ENCODE measurements at regions not wholly inside any gene's neighbourhood (a gene's known extent, or its start where the extent isn't known, plus 50 kb on each side); places are given as distances from the start of the nearest gene placed in this dataset.
"Not testable (repeated sequence)": the region's sequence is repeated elsewhere in the genome, so short reads cannot be mapped to it uniquely, and the experiment has no call there.

DNA sequence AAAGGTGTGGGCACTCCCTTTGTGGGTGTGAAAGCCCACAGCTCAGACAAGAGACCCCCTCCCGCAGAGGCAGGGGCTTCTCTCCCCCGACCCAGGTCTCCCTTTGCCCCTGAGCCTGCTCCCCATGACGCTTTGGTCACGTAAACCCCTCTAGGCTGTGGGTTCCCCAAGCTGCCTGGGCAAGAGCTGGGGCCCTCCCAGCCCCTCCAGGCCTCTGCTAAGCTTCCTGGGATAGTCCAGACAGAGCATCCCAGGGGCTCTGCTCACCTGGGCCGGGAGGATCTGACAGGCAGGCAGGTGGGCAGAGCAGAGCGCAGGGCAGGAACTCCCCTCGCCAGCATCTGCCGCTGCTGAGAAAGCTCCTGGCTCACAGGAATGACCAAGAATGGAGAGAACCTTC lies 177.3 kb downstream of the BANP start:
- TF ChIP-seq JUND (IDR thresholded peaks at IDR 0.05; ENCODE audit: low read depth): no peak
- in situ Hi-C loops (cut with HindIII; ENCODE audit: low pct_unique_long_range_greater_than_20kb, low sequenced_read_pairs): no loop called here

DNA sequence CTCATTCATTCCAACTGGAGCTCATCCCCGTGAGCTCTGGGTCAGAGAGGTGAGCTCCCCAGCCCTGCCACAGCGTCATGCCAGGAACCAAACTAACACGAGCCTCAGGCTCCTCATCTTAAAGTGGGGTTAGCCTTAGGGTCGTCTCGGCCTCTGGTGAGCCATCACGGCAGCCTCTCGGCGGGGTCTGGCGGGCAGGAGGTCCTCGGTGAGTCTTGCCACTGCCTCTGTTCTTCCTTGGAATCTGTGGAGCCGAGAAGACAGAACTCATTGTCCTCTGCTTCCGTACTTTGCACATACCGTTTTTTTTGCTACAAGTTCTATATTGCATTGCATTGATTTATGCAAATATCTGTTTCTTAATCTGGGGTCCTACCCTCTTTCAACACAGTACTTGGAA lies 177.9 kb downstream of the BANP start:
- in situ Hi-C loops (cut with HindIII; ENCODE audit: low pct_unique_long_range_greater_than_20kb, low sequenced_read_pairs); DNase-seq (ENCODE audit: low read depth in 1 of 2, low spot score in 1 of 2): not testable (repeated sequence)

More for the DNA sequence above, 177.3 kb downstream of the BANP start:
- no peak for DNase-seq (ENCODE audit: low read depth in 1 of 2, low spot score in 1 of 2)

DNA sequence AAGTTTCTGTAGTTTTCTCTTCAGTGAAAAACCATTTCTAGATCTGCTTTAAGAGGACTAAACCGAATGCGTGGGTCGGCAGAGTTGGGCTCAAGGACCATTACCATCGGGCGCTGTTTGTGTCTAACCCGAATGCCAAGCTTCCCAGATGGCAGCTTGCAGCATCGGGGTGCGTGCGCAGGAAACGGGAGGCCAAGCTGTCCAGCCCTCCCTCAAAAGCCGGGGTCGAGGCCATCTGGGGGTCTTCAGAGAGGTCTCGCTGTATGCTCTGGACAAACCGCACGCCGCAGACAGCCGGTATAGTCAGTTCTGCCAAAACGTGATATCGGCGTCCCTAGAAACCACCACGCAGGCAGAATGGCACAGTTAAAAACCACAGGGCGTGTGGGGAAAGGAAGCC lies 178.8 kb downstream of the BANP start:
- no peak for TF ChIP-seq JUND (IDR thresholded peaks at IDR 0.05; ENCODE audit: low read depth)
- in situ Hi-C loops (cut with HindIII; ENCODE audit: low pct_unique_long_range_greater_than_20kb, low sequenced_read_pairs): no loop called here
- no peak for DNase-seq (ENCODE audit: low read depth in 1 of 2, low spot score in 1 of 2)

DNA sequence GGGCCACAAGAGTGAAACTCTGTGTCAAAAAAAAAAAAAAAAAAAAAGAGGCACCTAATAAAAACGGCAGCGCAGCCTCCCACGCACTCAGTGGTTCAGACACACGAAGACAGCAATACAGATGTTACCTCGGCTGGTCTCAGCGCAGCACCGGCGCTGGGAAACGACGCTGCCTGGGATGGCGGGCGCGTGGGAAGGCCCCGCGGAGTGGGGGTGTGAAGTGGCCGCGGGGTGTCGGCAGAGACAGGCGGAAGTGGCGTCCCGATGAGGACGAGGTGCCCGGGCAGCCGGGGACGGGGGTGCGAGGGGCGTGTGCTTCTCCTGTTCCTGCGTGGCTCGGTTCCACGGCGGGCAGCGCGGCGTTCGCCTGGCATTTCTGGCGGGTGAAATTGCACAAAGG lies 179.4 kb downstream of the BANP start:
- in situ Hi-C loops (cut with HindIII; ENCODE audit: low pct_unique_long_range_greater_than_20kb, low sequenced_read_pairs): no loop called here
- TF ChIP-seq JUND (IDR thresholded peaks at IDR 0.05; ENCODE audit: low read depth): no peak
- no peak for DNase-seq (ENCODE audit: low read depth in 1 of 2, low spot score in 1 of 2)

DNA sequence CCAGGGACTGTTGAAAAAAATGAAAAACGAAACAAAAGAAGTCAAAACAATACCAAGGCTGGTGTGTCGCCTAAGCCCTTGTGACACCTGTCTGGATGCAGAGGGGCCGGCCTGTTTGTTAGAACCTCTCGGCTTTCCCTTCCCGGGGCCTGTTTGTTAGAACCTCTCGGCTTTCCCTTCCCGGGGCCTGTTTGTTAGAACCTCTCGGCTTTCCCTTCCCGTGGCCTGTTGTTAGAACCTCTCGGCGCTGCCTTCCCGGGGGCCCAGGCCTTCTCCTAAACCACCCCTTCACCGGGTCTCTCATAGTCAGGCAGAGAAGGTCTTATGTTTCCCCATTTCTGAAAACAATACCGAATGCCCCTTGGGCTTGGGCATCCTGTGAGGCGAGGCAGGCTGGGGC lies 180.0 kb downstream of the BANP start:
- no peak for TF ChIP-seq JUND (IDR thresholded peaks at IDR 0.05; ENCODE audit: low read depth)
- in situ Hi-C loops (cut with HindIII; ENCODE audit: low pct_unique_long_range_greater_than_20kb, low sequenced_read_pairs): no loop called here
- no peak for DNase-seq (ENCODE audit: low read depth in 1 of 2, low spot score in 1 of 2)

DNA sequence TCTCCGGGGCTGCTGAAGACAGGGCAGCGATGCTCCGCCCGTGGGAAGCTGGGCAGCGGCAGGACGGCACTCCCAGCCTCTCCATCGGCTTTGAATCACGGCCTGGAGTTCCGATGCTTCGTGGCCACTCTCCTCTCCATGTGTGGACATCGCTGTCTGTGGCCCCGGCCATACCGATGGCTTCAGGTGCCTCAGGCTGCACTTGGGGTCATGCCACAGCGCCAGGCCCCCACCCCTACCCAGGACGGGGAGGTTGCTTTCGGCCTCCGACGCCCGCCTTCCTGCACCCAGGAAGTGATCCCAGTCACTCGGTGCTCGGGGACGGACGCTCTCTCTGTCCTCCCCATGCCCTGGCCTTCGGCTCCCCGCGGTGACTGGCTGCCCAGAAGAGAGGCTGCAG lies 180.7 kb downstream of the BANP start:
- TF ChIP-seq JUND (IDR thresholded peaks at IDR 0.05; ENCODE audit: low read depth): no peak
- DNase-seq (ENCODE audit: low read depth in 1 of 2, low spot score in 1 of 2): no peak
- in situ Hi-C loops (cut with HindIII; ENCODE audit: low pct_unique_long_range_greater_than_20kb, low sequenced_read_pairs): no loop called here

DNA sequence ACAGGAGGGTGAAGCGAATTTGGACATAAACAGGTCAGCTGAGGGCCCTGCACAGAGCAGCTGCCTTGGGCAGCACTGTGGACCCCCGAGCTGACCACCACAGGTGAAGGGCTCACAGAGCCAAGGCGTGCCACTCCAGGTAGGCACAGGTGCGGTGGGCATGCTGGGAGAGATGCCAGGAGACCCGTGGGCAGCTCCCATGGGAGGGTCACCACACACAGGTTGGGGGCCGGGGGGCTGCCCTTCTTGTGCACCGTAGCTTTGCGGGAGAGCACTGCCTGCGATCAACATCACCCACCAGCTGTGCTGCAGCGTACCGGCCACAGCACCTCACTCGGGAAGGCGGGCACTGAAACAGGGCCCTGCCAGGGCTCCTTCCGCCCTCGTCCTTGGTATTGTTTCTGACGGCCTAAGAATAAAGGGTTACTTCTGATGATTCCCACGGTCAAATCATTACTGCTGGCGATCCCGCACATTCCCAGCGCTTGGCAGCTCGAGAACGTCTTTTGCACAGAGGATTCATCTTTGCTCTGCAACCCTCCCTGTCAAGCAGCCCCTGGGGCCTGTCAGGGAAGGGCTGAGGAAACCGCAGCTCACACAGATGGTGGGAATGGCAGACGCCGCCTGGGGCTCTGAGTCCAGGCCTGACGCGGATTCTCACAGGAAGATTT lies 181.7 kb downstream of the BANP start:
- no peak for DNase-seq (ENCODE audit: low read depth in 1 of 2, low spot score in 1 of 2)
- TF ChIP-seq JUND (IDR thresholded peaks at IDR 0.05; ENCODE audit: low read depth): no peak
- in situ Hi-C loops (cut with HindIII; ENCODE audit: low pct_unique_long_range_greater_than_20kb, low sequenced_read_pairs): no loop called here

DNA sequence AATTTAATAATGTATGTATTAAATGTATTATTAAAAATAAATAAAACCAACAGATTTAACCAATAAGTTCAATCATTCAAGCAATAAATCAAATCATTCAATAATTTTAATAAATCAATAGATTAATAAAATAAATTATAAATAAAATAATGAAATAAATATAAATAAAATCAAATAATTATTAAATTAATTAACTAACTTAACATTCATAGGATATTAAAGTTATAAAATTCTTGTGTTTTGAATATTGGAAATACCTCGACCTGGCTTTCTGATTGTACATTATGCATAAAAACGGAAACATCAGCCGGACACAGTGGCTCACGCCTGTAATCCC lies 182.2 kb downstream of the BANP start:
- no peak for DNase-seq (ENCODE audit: low read depth in 1 of 2, low spot score in 1 of 2)
- TF ChIP-seq JUND (IDR thresholded peaks at IDR 0.05; ENCODE audit: low read depth): no peak
- in situ Hi-C loops (cut with HindIII; ENCODE audit: low pct_unique_long_range_greater_than_20kb, low sequenced_read_pairs): no loop called here

DNA sequence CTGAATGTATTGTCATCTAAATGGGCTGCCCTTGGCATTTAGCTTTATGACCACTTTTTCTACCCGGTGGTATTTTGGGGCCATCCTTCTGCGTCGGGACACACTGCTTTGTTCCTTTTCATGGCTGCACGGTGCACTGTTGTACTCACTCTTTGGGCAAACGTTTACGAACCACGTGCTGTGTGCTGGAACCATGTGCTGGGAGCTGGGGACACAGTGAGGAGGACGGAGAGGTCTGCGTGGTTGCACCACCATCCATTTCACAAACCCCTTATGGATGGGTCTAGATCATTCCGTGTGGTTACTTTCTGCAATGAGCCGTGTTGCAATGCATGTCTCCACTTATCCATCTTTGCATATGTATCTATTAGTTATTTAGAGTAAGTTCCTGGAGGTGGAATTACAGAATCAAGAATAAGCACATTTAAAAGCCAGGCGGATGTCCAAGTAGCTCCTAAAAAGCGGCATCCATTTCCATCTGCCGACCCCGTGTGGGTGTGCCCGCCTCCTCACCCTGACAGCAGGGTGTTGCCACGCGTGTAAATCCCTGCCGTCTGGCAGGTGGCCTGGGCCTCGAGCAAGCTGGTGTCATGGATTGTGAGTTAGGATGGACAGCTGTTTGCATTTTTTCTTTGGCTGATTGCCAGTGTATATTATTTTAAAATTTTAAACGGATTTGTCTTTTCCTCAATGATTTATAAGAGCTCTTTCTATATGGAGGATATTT lies 183.1 kb downstream of the BANP start:
- DNase-seq (ENCODE audit: low read depth in 1 of 2, low spot score in 1 of 2); in situ Hi-C loops (cut with HindIII; ENCODE audit: low pct_unique_long_range_greater_than_20kb, low sequenced_read_pairs): not testable (repeated sequence)

DNA sequence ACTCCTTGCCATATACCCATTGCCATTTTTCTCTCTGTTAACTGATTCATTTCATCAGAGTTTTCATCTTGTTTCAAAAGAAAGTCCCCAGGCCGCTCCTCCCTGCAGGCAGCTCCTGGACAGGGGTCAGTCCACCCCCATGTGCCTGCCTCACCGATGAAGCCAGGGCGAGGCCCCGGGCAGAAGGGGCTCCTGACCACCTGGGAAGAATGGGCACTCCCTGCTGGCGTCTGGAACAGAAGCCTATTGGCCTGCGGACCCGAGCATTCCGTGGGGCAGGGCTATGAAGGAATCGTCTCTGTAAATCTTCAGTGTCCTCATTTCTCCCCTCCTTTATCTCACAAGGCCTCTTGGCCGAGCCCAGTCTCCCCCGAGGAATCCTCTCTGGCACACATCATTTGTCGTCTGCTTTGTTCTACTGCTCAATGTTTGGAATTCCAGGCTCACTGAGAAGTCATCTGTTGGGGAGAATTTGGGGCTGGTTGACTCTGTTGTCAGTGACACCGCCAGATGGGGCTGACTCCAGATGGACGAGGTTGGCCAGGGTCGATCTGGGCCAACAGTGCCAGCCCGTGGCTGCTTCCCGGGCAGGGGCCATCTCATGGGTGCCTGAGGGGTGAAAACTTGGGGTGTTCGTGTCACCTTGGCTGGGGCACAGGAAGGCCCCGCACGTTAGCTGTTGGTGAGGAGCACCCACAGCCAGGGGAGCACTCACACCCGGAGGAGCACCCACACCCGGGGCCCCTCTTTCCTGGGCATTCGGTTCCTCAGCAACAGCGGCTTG lies 183.9 kb downstream of the BANP start:
- in situ Hi-C loops (cut with HindIII; ENCODE audit: low pct_unique_long_range_greater_than_20kb, low sequenced_read_pairs): not testable (repeated sequence)

DNA sequence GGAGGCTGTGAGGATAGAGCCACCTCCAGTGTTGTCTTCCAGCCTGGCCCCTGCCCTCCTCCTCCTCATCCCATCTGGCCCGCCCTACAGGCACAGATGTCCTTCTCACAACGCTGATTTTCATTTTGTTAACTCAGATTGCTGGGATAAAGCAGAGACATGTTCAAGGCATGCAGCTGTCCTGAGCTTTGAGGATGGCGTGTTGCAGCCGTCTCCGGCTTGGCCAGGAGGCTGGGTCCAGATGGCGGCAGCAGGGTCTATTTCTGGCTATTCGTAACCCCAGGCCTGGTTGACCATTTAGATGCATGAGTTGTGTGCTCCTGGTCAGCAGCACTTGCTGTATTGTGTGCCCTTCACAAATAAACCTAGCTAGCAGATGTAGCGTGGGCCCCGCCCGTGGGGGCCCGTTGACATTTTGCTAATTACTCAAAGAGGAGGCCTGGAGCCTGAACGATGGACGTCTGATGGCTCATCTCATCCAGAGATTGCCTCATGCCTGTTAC lies 185.0 kb downstream of the BANP start:
- DNase-seq (ENCODE audit: low read depth in 1 of 2, low spot score in 1 of 2); in situ Hi-C loops (cut with HindIII; ENCODE audit: low pct_unique_long_range_greater_than_20kb, low sequenced_read_pairs): not testable (repeated sequence)

More for the DNA sequence above, 183.9 kb downstream of the BANP start:
- not testable (repeated sequence) for DNase-seq (ENCODE audit: low read depth in 1 of 2, low spot score in 1 of 2)

DNA sequence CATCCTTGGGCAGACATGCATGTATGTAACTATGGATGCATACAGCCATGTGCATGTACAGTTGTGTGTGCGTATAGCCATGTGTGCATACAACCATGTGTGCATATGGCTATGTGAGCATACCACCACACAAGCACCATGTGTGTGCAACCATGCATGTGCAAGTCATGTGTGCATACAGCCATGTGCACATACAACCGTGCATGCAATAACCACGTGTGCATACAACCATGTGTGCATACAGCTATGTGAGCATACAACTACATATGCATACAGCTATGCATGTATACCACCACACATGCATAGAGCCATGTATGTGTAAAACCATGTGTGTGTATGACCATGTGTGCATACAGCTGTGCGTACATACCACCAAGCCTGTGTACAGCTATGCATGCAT lies 185.7 kb downstream of the BANP start:
- DNase-seq (ENCODE audit: low read depth in 1 of 2, low spot score in 1 of 2); in situ Hi-C loops (cut with HindIII; ENCODE audit: low pct_unique_long_range_greater_than_20kb, low sequenced_read_pairs): not testable (repeated sequence)

DNA sequence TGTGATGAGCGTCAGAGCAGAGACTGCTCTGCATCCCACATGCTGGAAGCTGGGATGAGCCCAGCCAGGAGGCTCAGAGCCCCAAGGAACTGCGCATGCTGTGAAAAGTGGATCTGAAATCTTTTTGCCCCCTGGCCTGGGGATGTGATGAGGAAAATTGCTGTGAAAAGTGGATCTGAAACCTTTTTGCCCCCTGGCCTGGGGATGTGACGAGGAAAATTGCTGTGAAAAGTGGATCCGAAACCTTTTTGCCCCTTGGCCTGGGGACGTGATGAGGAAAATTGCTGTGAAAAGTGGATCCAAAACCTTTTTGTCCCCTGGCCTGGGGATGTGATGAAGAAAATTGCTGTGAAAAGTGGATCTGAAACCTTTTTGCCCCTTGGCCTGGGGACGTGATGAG lies 187.9 kb downstream of the BANP start:
- in situ Hi-C loops (cut with HindIII; ENCODE audit: low pct_unique_long_range_greater_than_20kb, low sequenced_read_pairs); DNase-seq (ENCODE audit: low read depth in 1 of 2, low spot score in 1 of 2): not testable (repeated sequence)

DNA sequence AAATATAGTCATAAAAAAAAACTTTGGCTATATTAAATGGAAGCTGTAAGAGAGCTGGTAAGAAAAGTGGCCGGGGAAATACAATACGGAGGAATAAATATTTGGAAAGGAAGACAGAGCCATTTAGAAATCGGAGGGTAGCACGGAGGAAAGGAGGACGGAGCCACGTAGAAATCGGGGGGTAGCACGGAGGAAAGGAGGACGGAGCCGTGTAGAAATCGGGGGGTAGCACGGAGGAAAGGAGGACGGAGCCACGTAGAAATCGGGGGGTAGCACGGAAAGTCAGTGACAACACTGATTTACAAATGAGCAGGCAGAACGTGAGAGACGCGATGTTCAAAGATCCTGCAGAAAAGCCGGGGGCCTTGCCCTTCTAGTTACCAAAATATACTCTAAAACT lies 189.0 kb downstream of the BANP start:
- in situ Hi-C loops (cut with HindIII; ENCODE audit: low pct_unique_long_range_greater_than_20kb, low sequenced_read_pairs); DNase-seq (ENCODE audit: low read depth in 1 of 2, low spot score in 1 of 2): not testable (repeated sequence)
